ACC112 (cell line): ENCODE measurements at regions not wholly inside any gene's neighbourhood (a gene's known extent, or its start where the extent isn't known, plus 50 kb on each side); places are given as distances from the start of the nearest gene placed in this dataset.

ENCODE experiments used
- H2AFZ ChIP-seq: fragments of 200-600 bp; sonication (generic); one replicate; pipeline ENCODE4 v1.6.0; 2017; ENCODE audit warnings: antibody characterized with exemption, low read length; ENCODE audit not compliant: unreplicated experiment
- H3K27ac ChIP-seq: fragments of 200-600 bp; sonication (generic); 2 replicates; pipeline ENCODE4 v1.5.1; 2014; ENCODE audit warnings: low read depth, mild to moderate bottlenecking, antibody characterized with exemption, low read length, moderate library complexity
- H3K27me3 ChIP-seq: fragments of 200-600 bp; sonication (generic); 2 replicates; pipeline ENCODE4 v1.6.1; 2014; ENCODE audit warnings: mild to moderate bottlenecking, antibody characterized with exemption, low read length, moderate library complexity, mixed read lengths; ENCODE audit not compliant: insufficient read depth
- H3K36me3 ChIP-seq: fragments of 200-600 bp; sonication (generic); 2 replicates; pipeline ENCODE4 v1.6.1; 2016; ENCODE audit warnings: mild to moderate bottlenecking, antibody characterized with exemption, low read length, moderate library complexity, mixed read lengths; ENCODE audit not compliant: insufficient read depth
- H3K4me1 ChIP-seq: fragments of 200-600 bp; sonication (generic); one replicate; pipeline ENCODE4 v1.6.1; 2016; ENCODE audit warnings: low read length, mixed read lengths; ENCODE audit not compliant: insufficient read depth, unreplicated experiment, control insufficient read depth
- H3K4me3 ChIP-seq: fragments of 200-600 bp; sonication (generic); 2 replicates; pipeline ENCODE4 v1.5.1; 2014; ENCODE audit warnings: mild to moderate bottlenecking, low read depth, low read length
- H3K79me2 ChIP-seq: fragments of 200-600 bp; sonication (generic); one replicate; pipeline ENCODE4 v1.6.0; 2016; ENCODE audit warnings: low read length; ENCODE audit not compliant: control insufficient read depth, unreplicated experiment, insufficient read depth

DNA sequence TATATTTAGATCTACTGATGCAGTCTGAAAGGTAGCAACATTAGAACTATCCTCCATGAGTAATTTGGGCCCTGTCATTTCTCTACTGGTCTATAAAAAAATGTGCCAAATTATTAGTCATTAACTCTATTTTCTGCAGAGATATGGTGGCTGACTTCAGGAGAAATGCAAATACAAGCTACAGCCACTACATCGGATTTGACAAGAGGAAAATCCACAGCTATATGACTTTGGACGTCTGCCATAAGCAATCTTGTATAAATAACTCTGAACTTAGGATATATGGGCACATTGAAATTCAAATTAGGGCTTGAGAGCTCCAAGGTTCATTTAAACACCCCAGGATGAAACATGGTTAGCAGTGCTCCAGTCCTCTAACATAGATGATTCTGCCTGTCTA, 983.0 kb upstream of the LRFN5 start:
- Histone ChIP-seq H2AFZ (no peak overlapping the region), H3K79me2 (no peaks in the 10 kb centered on the region), H3K4me3 (no peak overlapping the region), H3K27me3 (no peaks in the 10 kb centered on the region), H3K4me1 (no peaks in the 10 kb centered on the region), H3K36me3 (no peaks in the 10 kb centered on the region), H3K27ac (no peak overlapping the region)

DNA sequence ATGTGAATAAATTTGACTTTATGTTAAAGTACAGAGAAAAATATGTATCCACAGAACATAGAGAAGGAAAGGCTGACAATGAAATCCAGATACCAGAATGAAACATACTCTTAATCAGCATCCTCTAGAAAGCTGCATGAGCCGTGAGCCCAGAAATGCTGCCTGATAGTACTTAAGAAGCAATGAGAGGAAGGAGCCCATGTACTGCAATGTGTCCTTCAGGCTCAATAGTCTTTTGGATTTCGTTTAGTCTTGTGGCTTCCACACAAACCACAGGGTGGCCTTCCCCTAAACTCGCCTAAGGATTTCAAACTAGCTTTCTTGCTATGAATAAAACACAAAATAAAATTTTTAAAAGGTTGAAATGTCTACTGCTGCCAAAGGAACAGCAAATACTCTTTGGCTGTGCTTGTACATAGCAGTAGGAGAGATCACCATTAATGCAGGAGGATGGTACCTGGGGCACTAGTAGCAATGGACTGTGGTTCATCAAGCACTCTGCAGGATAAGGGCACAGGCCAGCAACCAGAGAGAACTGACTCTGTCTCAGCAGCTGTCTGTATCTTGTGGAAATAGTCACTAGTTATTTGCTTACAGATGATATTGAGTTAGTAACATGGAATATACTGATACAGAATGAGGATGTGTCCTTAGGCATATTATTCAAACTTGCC, 988.3 kb upstream of the LRFN5 start:
- no peak overlapping the region for H2AFZ ChIP-seq
- no peaks in the 10 kb centered on the region for H3K36me3 ChIP-seq
- H3K79me2 ChIP-seq: no peaks in the 10 kb centered on the region
- no peaks in the 10 kb centered on the region for H3K27me3 ChIP-seq
- no peak overlapping the region for H3K4me3 ChIP-seq
- no peaks in the 10 kb centered on the region for H3K4me1 ChIP-seq
- H3K27ac ChIP-seq: no peak overlapping the region

DNA sequence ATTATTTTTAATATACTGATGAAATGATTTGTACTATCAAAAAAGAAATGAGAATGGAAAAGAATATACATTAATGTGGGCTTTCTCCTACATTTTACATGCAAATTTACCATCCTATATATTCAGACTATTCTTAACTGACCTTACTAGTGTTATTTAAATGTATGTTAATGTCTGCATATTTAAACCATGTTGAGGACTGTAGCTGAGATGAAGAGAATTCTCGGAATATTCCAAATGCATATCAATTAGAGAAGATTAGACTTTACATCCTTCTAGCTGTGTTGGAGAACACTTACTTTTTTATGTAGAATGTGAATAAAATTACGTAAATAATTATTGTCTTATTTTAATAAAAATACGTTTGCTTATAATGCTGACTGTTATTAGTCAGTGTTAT, 990.1 kb upstream of the LRFN5 start:
- Histone ChIP-seq H3K4me1 (no peaks in the 10 kb centered on the region), H3K36me3 (no peaks in the 10 kb centered on the region), H3K27ac (no peak overlapping the region), H3K4me3 (no peak overlapping the region), H2AFZ (no peak overlapping the region), H3K27me3 (no peaks in the 10 kb centered on the region), H3K79me2 (no peaks in the 10 kb centered on the region)

- Histone ChIP-seq H3K79me2 (no peaks in the 10 kb centered on the region), H2AFZ (no peak overlapping the region), H3K27ac (no peak overlapping the region), H3K36me3 (no peaks in the 10 kb centered on the region), H3K4me1 (no peaks in the 10 kb centered on the region), H3K27me3 (no peaks in the 10 kb centered on the region), H3K4me3 (no peak overlapping the region)
These were observed 1005.6 kb upstream of the LRFN5 start for GRCh38 chr14:40601063-40601462.

- Histone ChIP-seq H3K27me3 (no peaks in the 10 kb centered on the region), H2AFZ (no peak overlapping the region), H3K4me3 (no peak overlapping the region), H3K4me1 (no peaks in the 10 kb centered on the region), H3K27ac (no peak overlapping the region), H3K79me2 (no peaks in the 10 kb centered on the region), H3K36me3 (no peaks in the 10 kb centered on the region)
These were observed 1007.0 kb upstream of the LRFN5 start for GRCh38 chr14:40599725-40600124.

DNA sequence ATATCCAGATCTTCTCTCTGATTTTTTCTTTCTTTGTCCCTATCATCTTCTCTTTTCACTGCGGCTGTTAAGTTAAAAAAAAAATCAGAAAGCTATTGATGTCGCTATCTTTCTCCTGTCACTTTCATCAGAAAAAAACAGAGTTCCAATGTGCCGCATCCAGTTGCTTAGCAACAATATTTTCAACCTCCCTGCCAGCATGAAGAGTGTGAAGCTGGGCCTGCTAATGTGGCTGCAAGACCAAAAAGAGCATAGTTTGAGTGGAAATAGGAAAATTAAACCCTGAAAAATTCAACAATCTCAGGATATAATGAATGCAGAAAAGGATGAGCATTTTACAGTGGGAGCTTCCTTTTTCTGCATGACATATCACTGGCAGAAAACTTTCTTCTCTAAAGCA, 1025.4 kb upstream of the LRFN5 start:
- no peaks in the 10 kb centered on the region for H3K4me1 ChIP-seq
- H3K36me3 ChIP-seq: no peaks in the 10 kb centered on the region
- H3K27me3 ChIP-seq: no peaks in the 10 kb centered on the region
- H2AFZ ChIP-seq: no peak overlapping the region
- H3K79me2 ChIP-seq: no peaks in the 10 kb centered on the region
- no peak overlapping the region for H3K27ac ChIP-seq
- no peak overlapping the region for H3K4me3 ChIP-seq

GRCh38 chr14:40576880-40577478, 1029.7 kb upstream of the LRFN5 start:
- no peak overlapping the region for H2AFZ ChIP-seq

DNA sequence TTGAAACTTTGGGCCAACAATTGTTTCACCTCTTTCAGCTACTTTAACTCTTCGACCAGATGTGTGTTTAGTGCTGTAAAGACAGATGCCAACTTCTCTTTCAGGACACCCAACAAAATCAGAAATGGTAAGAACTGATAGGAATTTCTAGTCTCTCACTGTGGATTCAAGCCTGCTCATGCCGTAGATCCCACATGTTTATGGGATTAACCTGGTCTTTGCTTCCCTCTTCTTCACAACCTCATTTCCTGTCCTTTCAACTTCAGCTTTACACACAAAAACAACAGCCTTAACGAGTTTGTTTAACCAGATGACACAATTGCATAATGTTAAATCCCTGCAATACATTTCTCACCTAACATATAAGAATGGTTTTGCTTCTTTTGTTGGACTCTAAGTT, 1031.9 kb upstream of the LRFN5 start:
- no peaks in the 10 kb centered on the region for H3K27me3 ChIP-seq
- no peak overlapping the region for H3K27ac ChIP-seq
- H2AFZ ChIP-seq: no peak overlapping the region
- H3K79me2 ChIP-seq: no peaks in the 10 kb centered on the region
- no peak overlapping the region for H3K4me3 ChIP-seq
- H3K36me3 ChIP-seq: no peaks in the 10 kb centered on the region
- H3K4me1 ChIP-seq: no peaks in the 10 kb centered on the region

More at GRCh38 chr14:40576880-40577478, 1029.7 kb upstream of the LRFN5 start:
- Histone ChIP-seq H3K27me3 (no peaks in the 10 kb centered on the region), H3K36me3 (no peaks in the 10 kb centered on the region), H3K4me1 (no peaks in the 10 kb centered on the region), H3K27ac (no peak overlapping the region), H3K79me2 (no peaks in the 10 kb centered on the region), H3K4me3 (no peak overlapping the region)

GRCh38 chr14:40525314-40525713, 1081.4 kb upstream of the LRFN5 start:
- no peak overlapping the region for H2AFZ ChIP-seq
- H3K79me2 ChIP-seq: no peaks in the 10 kb centered on the region
- no peak overlapping the region for H3K4me3 ChIP-seq
- no peak overlapping the region for H3K27ac ChIP-seq
- no peaks in the 10 kb centered on the region for H3K27me3 ChIP-seq
- H3K36me3 ChIP-seq: no peaks in the 10 kb centered on the region
- H3K4me1 ChIP-seq: no peaks in the 10 kb centered on the region

GRCh38 chr14:40523123-40523522, 1083.6 kb upstream of the LRFN5 start:
- no peak overlapping the region for H2AFZ ChIP-seq
- no peak overlapping the region for H3K4me3 ChIP-seq
- no peaks in the 10 kb centered on the region for H3K36me3 ChIP-seq
- H3K4me1 ChIP-seq: no peaks in the 10 kb centered on the region
- no peaks in the 10 kb centered on the region for H3K27me3 ChIP-seq
- no peak overlapping the region for H3K27ac ChIP-seq
- no peaks in the 10 kb centered on the region for H3K79me2 ChIP-seq

- Histone ChIP-seq H3K4me3 (no peak overlapping the region), H3K27me3 (no peaks in the 10 kb centered on the region), H3K36me3 (no peaks in the 10 kb centered on the region), H2AFZ (no peak overlapping the region), H3K27ac (no peak overlapping the region), H3K79me2 (no peaks in the 10 kb centered on the region), H3K4me1 (no peaks in the 10 kb centered on the region)
These were observed 1062.2 kb upstream of the FBXO33 start for GRCh38 chr14:40494483-40494882.
